NCI-H2227 treated with DMSO at 0.1 percent for 48 hours (cell line): ENCODE measurements at regions not wholly inside any gene's neighbourhood (a gene's known extent, or its start where the extent isn't known, plus 50 kb on each side); places are given as distances from the start of the nearest gene placed in this dataset.
A peak's percentile ranks its signal among the peaks of the same experiment; 100 is the strongest.
"Not testable (repeated sequence)": the region's sequence is repeated elsewhere in the genome, so short reads cannot be mapped to it uniquely, and the experiment has no call there.

ENCODE experiments used
- DNase-seq: peaks from one replicate; lab custom pipeline; 2025; lab: John Stamatoyannopoulos, UW

GRCh38 chr4:84001876-84002569, 466.1 kb downstream of the GPAT3 start:
- DNase-seq = no peak

- DNase-seq = no peak
Measured at GRCh38 chr4:83996254-83996653, 460.3 kb downstream of the GPAT3 start.

GRCh38 chr4:83993774-83994173, 457.9 kb downstream of the GPAT3 start:
- DNase-seq = no peak

GRCh38 chr4:83989835-83990234, 453.9 kb downstream of the GPAT3 start:
- no peak for DNase-seq

- DNase-seq = no peak
Measured at GRCh38 chr4:83981156-83981555, 445.2 kb downstream of the GPAT3 start.

GRCh38 chr4:83979773-83980172, 443.9 kb downstream of the GPAT3 start:
- DNase-seq = no peak

- DNase-seq = no peak
Measured at GRCh38 chr4:83974111-83974780, 438.3 kb downstream of the GPAT3 start.

GRCh38 chr4:83964996-83965541, 429.2 kb downstream of the GPAT3 start:
- DNase-seq = no peak

GRCh38 chr4:83962492-83962891, 426.6 kb downstream of the GPAT3 start:
- DNase-seq = no peak

GRCh38 chr4:83961575-83961974, 425.7 kb downstream of the GPAT3 start:
- DNase-seq = no peak

- no peak for DNase-seq
Measured at GRCh38 chr4:83959160-83959559, 423.3 kb downstream of the GPAT3 start.

GRCh38 chr4:83947830-83948193, 411.9 kb downstream of the GPAT3 start:
- peak; percentile 53 for DNase-seq

GRCh38 chr4:83947125-83947829, 411.4 kb downstream of the GPAT3 start:
- DNase-seq = no peak

GRCh38 chr4:83943691-83944090, 407.8 kb downstream of the GPAT3 start:
- not testable (repeated sequence) for DNase-seq

GRCh38 chr4:83932750-83933391, 397.0 kb downstream of the GPAT3 start:
- DNase-seq = no peak

- DNase-seq = no peak
Measured at GRCh38 chr4:83931659-83932438, 395.9 kb downstream of the GPAT3 start.

GRCh38 chr4:83929550-83929949, 393.6 kb downstream of the GPAT3 start:
- DNase-seq = no peak

GRCh38 chr4:83926950-83927349, 391.0 kb downstream of the GPAT3 start:
- DNase-seq = no peak

- no peak for DNase-seq
Measured at GRCh38 chr4:83923341-83923740, 387.4 kb downstream of the GPAT3 start.

- no peak for DNase-seq
Measured at GRCh38 chr4:83922402-83922801, 386.5 kb downstream of the GPAT3 start.

- no peak for DNase-seq
Measured at GRCh38 chr4:83921124-83921523, 385.2 kb downstream of the GPAT3 start.

GRCh38 chr4:83920375-83920774, 384.5 kb downstream of the GPAT3 start:
- no peak for DNase-seq
